ENCODE measurements at regions not wholly inside any gene's neighbourhood (a gene's known extent, or its start where the extent isn't known, plus 50 kb on each side); places are given as distances from the start of the nearest gene placed in this dataset.

DNA sequence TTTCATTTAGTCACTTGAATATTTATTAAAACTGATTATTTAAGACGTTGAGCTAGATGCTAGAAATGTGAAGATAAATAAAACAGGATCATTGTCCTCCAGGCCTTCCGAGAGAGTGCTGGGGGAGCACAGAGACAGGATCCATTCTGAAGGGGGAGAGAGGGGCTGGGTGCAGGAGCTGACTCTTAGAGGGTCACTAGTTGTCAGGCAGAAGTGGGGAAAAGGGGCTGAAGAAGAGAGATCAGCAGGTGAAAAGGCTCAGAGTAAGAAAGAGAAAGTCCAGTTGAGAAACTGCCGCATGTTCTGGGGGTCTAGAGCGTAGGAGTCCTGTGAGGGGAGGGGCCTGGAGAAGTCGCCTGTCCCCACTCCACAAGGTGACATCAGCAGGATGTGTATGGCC is 206.2 kb upstream of the SNX19 start:
- DNase-seq: no peak

DNA sequence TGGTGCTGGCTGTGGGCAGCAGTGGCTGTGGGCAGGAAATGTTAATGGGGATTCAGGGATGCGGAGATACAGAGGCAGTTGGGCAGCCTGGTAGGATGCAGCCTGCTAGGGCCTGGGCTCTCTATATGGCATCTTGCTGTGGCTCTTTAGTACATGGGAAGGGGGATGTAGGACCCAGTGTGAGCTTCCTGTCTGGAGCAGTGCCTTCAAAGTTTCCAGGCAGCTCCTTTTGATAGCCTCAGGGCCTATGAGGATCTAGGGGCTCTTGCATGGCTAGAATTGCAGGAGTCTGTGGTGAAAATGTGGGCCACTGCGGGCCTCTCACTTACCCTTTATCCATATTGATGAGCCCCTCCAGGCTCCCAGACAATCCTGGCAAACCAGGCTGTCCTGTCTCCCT is 213.2 kb upstream of the SNX19 start:
- no peak for DNase-seq

DNA sequence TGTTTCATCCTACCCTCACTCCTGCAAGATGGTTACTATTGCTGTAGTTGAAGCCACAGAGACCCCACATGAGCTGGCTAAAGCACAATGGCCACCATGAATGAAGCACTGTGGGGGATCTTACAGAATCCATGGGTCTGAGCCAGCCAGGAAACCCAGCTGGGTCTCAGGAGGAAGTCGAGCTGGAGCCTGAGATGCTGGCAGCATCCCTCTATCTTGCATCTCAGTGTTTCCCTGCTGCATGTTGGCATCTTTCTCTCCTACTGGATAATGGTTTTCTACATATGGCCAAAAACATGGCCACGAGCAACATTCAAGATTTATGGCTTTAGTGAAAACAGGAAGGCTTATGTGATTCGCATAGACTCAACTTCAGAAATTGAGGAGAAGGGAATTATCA is 219.3 kb upstream of the SNX19 start:
- DNase-seq: no peak

DNA sequence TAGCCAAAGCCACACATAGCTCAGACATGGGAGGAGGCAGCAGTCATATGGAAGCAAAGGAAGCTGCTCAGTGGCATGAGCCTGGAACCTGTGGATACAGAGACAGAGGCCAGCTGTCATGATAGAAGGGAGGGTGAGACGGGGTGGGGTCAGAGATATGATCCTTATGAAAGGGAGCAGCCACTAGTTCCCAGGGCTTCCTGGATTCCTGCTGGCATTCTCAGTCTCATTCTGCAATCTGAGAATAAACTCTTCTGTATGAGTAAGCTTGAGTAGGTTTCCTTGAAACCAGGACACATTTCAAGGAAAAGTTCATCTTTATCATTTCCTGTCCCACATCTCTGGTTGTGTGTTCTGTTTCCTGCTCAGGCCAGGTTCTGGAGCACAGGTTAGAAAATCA is 220.2 kb upstream of the SNX19 start:
- peak; percentile 38 for DNase-seq

DNA sequence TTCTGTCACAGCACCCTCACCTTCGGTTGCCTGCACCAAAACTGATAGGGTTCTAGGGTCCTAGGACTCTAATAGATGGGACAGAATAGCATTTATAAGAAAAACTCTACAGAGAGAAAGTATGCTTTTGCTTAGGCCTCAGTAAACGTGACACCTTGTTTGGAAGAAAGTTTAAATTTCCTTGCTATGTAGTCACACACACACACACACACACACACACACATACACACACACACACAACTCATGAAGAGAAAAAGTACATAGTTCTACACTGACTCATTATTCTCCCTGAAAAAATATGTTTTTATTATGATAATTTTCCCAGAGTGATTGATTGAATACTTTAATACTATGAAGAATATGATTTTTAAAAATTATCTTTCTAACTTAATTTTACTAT is 220.8 kb upstream of the SNX19 start:
- DNase-seq: peak; percentile 23

DNA sequence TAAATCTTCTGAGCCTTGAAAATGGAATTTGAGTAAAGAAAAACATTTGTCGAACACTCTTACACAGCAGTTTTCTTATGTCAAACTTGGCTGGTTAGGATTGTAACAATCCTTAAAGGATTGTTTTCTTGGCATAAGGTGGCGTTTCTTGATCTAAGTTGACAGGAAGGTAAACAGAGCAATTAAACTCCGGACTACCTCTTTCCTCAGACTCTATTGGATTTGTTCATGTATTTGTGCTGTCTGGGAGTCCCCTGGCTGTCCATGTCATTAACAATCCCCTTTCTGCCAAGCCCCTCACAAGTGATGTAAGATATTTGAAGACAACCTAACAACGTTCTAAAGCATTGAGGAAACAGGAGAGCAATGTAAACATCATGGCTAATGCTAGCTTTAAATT is 222.5 kb upstream of the SNX19 start:
- no peak for DNase-seq

DNA sequence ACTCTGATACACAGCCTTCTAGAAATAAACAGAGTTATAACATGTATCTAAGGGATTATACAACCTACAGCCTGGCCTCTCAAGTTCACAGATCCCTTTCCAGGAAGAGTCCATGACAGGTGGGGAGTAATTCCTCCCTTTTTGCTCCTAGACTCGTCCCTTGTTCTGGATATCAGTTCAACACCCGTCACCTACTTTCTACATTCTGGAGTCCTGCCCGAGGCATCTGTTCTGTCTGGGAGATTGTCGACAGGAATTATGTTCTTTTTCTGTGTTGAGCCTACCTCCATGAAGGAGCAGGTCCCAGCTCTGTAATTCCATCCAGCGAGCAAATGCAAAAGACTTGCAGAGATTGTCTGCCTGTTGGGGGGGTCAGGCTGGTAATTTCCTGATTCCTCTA is 224.6 kb upstream of the NTM start:
- no peak for DNase-seq

DNA sequence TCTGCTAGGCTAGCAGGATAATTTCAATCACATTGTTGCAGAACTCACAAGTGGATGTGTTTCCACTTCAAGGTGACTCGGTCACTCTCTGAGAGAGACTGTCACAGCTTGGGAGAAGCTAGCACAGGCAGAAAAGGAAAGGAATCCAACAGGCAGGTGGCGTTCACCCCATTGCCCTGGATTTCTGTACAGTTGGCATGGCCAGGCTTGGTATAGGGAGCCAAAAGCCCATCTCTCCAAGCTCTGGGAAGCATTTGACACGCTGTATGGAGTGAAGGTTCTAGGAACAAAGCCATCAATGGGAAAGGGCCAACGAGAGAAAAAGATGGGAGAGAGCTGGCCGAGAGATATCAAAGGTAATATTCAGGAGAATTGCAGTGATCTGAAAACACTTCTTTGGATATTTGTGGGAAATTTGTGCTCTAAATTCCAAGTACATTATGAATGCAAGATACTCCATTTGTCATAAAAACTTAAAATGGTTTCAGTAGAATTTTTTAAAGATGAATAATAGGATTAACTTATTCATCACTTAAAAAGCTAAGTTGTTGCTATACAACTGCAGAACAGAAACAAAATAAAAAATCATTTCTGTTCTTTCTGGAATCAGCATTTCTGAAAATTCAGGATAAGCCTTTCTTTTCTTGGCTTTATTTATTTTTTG is 223.5 kb upstream of the NTM start:
- DNase-seq: peak; percentile 23

DNA sequence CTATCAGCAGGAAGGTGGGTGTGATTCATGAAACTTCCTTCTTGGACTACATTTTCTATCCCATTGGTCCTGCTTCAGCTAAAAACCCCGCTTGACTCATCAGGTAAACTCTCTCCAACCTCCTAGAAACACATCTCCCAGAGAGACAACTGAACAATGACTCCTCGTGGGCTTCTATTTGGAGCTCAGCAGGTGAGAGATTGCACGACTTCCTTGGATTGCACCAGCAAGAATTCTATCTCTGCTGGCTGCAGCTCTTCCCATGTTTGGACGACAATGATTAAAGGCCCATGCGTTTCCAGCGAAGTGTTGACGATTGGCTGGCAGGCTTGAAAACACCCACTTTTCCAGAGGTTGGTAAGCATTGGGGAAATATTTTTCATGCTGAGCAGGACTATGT is 216.1 kb upstream of the NTM start:
- no peak for DNase-seq

DNA sequence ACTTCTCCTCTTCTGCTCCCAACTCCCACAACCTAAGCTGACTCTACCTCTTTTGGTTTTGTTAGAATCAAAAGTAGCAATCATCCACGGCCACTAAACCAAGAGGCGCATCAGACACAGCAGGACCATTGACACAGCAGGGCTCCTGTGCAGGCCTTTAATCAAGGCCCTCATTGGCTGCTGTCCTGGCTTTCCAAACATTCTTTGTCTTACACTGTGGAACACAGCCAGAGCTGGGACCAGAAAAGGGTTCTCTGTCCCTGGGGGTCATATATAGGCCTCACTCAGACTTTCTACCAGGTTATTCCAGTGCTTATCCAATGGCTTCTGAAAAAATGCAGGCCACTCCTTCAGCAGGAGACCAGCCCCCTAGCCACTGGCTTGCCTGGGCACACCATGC is 212.7 kb upstream of the NTM start:
- no peak for DNase-seq

DNA sequence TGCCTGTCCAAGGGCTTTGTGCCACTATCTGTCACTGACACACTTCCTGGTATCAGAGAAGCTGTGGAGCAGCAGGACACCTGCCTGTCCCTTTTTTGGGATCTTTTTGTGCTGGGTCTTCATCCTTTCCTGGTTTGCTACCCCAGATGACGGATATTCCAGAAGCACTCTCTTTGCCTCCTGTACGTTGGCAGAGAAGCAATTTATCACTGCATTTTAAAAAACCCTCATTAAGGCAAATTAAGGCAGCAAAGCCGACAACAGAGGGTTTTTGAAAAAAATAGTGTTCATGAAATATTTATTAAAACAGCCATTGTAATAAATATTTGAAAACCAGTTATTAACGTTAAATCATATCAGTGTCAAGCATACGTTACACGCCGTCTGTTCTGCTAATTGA is 209.6 kb upstream of the NTM start:
- no peak for DNase-seq

DNA sequence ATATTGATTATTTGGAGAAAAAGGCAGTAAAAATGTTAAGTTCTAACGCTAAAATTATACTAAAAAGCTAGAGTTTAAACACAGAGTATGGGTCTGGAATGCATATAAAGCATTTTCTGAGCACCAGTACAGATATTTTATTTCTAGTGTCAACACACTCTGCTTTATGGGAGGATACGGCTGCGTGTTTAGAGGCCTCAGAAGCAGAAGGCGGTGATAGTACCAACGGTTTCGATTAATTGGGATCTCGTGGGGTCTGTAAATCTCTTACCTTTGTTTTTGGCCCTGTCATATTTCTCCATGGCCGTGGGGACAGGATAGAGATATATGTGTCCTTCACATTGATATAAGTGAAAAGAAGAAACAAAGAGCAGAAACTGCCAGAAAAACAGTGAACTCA is 206.8 kb upstream of the NTM start:
- no peak for DNase-seq

DNA sequence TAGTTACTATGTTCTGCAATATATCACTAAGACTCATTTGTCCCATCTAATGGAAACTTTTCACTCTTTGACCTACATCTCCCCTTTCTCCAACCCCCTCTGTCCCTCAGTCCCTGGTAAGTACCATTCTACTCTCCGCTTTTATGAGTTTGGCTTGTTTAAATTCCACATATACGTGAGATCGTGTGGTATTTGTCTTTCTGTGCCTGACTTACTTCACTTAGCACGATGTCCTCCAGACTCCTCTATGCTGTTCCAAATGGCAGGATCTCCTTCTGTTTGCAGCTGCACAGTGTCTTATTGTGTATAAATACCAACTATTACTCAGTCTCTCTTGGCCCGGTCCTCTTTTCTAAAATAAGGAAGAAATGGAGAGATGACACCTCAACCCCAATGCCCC is 205.4 kb upstream of the NTM start:
- no peak for DNase-seq

DNA sequence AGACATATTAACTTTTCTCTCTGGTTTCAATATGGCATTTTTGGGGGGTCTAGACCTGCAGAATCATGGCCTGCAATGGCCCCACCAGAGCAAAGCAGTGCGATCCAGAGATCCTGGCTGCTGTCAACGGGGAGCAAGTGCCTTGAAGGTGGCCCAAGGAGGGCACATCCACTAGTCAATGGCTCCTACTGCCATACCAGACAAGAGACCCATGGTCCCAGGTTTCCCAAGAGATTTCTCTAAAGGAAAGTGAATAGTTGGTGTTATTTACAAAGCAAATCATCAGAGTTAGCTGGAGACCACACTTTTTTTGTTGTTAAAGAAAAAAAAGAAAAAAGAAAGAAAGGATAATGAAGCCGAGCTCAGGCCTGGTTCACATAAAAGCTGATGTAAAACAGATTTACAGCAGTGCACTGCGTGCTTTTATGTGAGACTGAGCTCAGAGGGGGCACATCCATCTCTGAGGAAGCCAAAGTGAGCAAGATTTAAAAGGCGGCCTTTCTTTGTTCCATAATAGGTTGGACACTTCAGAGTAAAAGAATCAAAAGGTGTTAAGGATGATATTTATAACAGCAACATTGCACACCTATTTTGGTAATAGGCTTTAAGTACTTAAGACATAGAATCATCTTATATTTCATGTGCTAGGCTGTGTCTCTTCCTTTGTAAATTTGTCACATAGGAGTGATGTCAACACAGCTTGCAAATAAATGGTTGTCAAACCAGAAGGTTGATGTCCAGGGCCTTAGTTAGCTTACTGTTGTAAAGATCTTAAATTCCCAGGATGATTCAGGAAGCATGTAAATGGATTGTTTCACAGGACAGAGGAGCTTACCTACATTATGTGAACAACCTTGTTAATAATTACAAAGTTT is 201.3 kb upstream of the NTM start:
- DNase-seq: no peak

DNA sequence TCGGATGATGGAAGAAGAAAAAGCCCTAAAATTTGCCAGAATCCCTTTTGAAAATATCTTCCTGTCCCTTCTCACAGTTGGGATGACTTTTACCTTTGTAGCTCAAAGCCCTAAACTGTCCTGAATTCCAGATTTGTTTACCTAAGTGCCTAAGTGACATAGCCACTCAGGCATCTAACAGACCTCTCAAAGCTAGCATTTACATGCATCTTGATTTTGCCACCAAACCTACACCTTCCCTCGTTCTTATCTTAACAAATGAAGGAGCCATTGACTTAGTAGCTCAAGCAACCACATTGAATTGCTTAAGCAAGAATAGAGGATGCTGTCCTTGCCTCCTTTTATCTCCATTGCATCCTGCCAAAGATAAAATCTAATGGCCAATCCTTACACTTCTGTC is 198.4 kb upstream of the NTM start:
- no peak for DNase-seq

DNA sequence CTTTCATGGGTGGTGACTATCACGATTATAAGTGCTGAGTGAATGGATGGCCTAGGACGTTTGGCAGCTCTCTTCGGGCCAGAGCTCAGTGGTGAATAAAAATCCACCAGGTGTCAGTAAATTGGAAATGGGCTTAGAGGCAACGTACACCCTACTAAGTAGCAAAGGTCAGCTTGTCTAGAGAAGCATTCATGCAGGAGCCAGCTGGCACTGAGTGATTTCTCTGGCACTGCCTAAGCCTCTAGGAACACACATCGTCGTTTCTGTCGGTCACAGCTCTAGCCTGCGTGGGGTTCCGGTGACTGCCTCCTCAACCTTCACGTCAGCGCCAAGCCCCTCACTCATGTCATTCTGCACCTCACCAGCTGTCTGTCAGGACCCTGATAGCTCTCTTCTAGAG is 192.4 kb upstream of the NTM start:
- no peak for DNase-seq

DNA sequence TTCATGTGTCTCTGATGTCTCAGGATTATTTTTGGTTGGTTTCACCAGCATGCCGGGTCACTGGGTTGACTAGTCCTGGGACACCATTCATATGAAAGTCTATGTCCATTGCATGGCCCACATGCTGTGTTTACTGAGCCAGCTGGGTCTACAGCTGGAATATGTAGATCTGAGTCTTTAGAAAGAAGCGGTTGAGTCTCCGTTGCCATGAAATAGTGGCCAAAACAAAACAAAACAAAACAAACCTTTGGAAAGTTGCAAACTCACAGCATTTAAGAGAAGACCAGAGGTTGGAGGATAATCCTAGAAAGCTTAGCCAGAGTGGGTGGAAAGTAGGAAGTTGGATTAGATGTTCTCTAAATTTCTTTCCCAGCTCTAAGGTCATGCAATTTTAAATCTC is 191.8 kb upstream of the NTM start:
- no peak for DNase-seq

DNA sequence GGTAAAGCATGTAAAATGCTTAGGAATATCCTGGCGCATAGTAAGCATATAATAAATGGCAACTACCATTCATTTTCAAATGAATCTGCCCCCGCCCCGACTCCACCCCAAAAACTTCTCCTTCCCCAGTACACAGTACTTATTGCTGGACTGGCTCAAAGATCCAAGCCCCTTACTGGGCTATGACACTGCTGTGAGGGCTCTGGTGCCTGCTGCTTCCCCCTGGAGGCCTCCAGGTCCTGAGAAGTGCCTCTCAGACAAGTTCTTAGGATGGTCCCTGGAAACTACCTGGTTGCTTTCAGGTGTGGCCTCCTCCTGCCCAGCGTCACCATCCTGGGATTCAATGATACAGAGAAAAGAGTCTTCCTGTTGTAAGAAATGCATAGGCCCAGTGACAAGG is 190.6 kb upstream of the NTM start:
- DNase-seq: no peak

DNA sequence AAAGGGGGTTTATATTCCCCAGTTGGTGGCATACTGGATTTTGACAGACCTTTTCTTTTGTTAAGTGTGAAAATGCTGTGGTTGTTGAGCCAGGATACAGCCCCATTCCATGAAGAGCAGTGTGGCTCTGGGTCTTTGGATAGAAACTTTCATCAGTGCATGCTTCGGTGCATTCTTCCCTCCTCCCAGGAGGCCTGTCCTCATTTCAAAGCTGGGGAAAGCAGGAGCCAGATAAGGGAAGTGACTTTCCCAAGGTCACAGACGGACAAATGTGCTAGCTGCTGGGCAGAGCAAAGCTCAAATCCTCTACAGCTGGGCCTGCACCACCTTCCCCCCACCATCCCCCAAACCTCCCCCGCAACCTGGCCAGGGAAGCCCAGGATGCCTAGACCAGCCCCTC is 184.5 kb upstream of the NTM start:
- no peak for DNase-seq

DNA sequence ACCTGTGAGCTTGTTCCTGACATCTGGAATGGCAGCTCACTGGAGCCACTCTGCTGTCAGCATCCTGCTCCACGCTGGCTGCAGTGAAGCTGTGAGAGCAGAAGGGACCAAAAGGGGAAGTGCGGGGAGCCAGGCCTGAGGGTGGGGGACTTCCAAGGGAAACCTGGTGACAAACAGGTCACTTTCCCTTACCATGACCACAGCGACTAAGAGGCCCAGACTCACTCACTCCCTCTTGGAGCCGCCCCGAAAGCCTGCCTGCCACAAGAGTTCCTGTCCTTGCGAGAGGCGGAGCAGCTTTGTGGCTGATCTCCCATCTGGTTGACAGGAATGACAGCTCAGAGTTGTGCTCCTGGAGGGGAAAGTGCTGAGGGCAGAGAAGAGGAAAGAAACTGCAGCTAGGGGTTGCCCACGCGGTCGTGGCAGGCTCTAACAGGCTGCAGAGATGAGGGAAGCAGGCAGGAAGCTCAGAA is 183.8 kb upstream of the NTM start:
- no peak for DNase-seq

DNA sequence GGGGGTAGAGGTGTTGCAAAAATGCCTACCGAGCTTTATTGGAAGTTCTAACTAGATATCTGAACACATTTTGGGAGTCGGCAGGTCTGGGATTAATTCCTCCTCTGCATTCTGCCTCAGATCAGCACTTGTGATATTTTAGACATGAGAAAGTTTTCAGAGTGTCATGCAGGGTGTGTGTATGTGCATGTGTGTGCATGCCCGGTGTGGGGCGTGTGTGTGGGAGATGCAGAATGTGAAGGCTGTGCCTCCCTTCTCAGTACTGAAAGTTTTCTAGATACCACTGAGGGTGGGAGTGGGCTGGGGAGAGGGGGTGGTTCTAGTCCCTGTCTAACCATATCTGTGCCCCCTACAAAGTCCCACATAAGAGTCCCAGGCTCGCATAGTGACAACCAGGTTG is 180.0 kb upstream of the NTM start:
- DNase-seq: no peak

DNA sequence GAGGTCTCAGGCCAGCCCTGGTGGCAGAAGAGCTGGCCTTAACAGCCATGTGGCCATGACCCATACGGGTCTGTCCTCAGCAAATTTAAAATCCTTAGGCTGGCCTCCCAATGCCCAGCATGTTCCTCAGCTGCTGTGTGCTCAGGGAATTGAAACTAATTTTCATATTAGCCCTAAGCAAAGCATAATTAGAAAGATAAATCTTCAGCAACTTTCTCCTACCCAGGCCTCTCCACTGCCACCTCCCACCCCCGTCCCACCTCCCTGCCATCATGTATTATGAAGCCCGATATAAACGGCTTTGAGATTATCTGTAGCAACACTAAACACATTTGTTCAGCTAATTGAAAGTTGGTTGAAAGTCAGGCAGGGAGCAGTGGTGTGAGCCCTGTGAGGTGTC is 178.8 kb upstream of the NTM start:
- no peak for DNase-seq

DNA sequence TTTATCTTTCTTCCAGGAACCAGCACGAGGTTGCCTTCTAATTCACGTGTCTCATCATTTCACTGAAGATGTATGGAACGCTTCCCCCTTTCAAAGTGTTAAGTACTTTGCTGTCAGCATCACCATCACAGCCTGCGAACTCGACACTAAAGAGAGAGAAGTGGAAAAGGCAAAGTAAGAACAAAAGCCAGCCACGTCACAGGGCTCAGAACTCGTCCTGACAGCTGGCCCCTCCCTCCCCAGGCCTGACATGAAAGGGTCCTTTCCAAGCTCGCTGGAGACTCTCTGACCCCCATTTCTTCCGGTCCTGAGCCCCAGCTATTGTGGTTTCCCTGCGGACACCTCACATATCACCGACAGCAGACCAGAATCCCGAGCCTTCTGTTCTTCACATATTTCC is 177.8 kb upstream of the NTM start:
- no peak for DNase-seq

DNA sequence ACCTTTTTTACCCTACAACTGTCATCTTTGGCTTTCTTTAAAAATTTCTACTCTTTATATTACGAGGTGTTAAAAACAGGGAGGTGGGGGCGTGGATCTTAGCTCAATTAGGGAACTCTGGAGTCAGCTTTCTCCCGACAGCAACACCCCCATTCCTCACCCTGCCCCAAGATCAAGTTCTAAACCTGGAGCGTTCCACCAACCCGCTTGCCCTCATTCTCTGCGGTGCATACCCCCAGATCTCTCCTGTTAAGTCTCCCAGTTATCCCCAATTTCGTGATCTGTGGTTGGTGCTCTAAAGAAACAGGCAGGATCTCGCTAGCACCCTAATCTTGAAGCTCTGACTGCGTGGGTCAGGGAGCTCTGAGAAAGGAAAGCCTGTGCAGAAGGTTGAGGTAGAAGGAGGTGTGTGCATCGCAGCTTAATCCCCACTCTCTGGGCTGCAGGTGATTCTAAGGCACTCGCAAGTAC is 177.3 kb upstream of the NTM start:
- no peak for DNase-seq

DNA sequence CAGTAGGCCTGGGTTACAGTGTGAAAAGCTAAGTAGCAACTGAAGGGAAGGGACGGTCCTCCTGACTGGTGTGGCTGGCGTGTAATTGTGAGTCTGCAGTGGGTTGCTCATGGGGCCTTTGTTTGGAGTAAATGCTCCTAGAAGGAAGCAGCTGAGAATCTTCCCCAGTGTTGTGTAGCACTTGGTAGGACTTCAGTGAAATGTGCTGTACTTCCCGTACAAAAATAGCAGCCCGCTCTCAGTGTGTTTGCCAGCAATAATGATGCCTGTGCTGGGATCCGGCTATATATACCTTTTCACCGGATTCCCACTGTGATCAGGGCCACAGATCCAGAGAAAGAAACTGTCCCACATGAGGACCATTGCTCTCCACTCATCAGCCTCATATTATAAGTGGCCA is 175.7 kb upstream of the NTM start:
- no peak for DNase-seq
